ENCODE measurements at regions not wholly inside any gene's neighbourhood (a gene's known extent, or its start where the extent isn't known, plus 50 kb on each side); places are given as distances from the start of the nearest gene placed in this dataset.

- ChIA-PET CTCF (ENCODE audit: low intra/inter-chr PET ratio, low total read pairs) (no interaction called here), POLR2A (no interaction called here)
- Histone ChIP-seq H3K36me3 (replicated peaks in 1 of 2; ENCODE audit: control insufficient read depth in 1 of 2, insufficient read depth in 2 of 2, low read length in 2 of 2) (no peaks in the 10 kb centered on the region), H3K9ac (ENCODE audit: insufficient read depth, low read depth, low read length) (no peak overlapping the region), H3K27ac (ENCODE audit: extremely low read length, insufficient read depth, low read length) (no peak overlapping the region), H2AFZ (ENCODE audit: low read length) (no peak overlapping the region), H3K4me3 (replicated peaks in 1 of 3; ENCODE audit: insufficient read depth in 1 of 3, low read depth in 2 of 3, low read length in 3 of 3) (no peak overlapping the region), H3K4me1 (ENCODE audit: insufficient read depth, low read length) (no peaks in the 10 kb centered on the region), H4K20me1 (ENCODE audit: insufficient read depth, low read length) (no peaks in the 10 kb centered on the region), H3K4me2 (ENCODE audit: low read depth, low read length) (no peak overlapping the region), H3K79me2 (ENCODE audit: insufficient read depth, low read length) (no peaks in the 10 kb centered on the region), H3K27me3 (ENCODE audit: control insufficient read depth in 1 of 2, insufficient read depth in 2 of 2, low read length in 2 of 2) (peaks cover 8 to 45% of the 10 kb centered on the region in 2 experiments), H3K9me3 (ENCODE audit: low read length) (no peaks in the 10 kb centered on the region)
- TF ChIP-seq ZMYM3 (CRISPR knock-in tag; IDR thresholded peaks at IDR 0.05) (0 out of 2 replicates have a peak, but pooled peaks have one; percentile 29), ZNF768 (CRISPR knock-in tag; IDR thresholded peaks at IDR 0.05) (peak; percentile 94), KAT2B (IDR thresholded peaks at IDR 0.05; ENCODE audit: borderline replicate concordance, low read depth, low read length) (no peak)
- BruUV-seq (replicated peaks), result no TSS peak
- ATAC-seq (no peak), DNase-seq (ENCODE audit: low spot score) (no peak), FAIRE-seq (no peak)
- in situ Hi-C loops (cut with HindIII; ENCODE audit: extremely low pct_ligation_motif_present, low pct_unique_long_range_greater_than_20kb), result no loop called here
- intact Hi-C loops (cut with micrococcal nuclease; ENCODE audit: unreplicated experiment), result no loop called here
- 12% methylated on average over 10 of the region's 11 CpGs for WGBS (ENCODE audit: low lambda C conversion rate)
Observed at GRCh38 chr3:10706740-10707399, 109.2 kb upstream of the SLC6A11 start.

DNA sequence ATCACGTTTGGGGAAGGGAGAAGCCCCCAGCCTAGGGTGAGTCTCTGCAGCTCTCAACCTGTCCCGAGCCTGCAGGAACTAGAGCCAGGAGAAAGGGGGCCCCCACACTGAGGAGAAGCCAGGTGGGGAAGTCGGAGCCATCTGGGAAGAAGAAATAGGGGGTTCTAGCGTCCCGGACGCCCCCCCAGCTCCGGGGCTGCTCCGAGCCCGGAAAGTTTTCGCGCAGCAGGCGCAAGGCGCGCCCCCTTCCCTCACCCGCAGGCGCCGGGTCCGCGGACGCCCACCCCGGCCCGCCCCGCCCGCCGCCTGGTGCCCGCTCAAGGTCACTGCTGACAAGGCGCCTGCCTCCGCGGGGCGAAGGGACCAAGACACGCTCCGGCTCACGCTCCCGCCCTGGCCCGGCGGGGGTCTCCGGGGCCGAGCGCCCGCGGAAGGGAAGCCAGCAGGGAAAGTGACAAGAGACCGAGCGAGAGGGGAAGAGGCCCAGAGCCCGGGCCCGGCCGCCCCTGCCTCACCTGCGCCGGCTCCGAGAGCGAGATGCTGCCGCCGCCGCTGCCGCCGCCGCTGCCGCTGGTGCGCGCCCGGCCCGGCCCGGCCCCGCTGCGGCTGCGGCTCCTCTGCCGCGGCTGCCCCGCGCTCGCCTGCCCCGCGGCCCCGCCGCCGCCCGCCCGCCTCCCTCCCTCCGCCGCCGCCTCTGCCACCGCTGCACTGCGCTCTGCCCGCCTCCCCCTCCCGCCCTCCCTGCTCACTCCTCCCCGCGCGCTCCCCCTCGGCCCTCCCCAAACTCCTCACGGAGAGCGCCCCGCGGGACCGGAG, 108.4 kb upstream of the SLC6A11 start:
- BruUV-seq (replicated peaks), result no TSS peak
- no peaks in the 10 kb centered on the region for H3K9me3 ChIP-seq (ENCODE audit: low read length)
- no peak for ATAC-seq
- H2AFZ ChIP-seq (ENCODE audit: low read length), result no peak overlapping the region
- H3K4me2 ChIP-seq (ENCODE audit: low read depth, low read length), result no peak overlapping the region
- H3K27me3 ChIP-seq (ENCODE audit: control insufficient read depth in 1 of 2, insufficient read depth in 2 of 2, low read length in 2 of 2), result peaks cover 8 to 45% of the 10 kb centered on the region in 2 experiments
- no peak for DNase-seq (ENCODE audit: low spot score)
- ChIA-PET POLR2A (no interaction called here), CTCF (ENCODE audit: low intra/inter-chr PET ratio, low total read pairs) (no interaction called here)
- no peak overlapping the region; a peak in 1 of 6 replicates for H3K4me3 ChIP-seq (replicated peaks in 1 of 3; ENCODE audit: insufficient read depth in 1 of 3, low read depth in 2 of 3, low read length in 3 of 3)
- H3K9ac ChIP-seq (ENCODE audit: insufficient read depth, low read depth, low read length), result no peak overlapping the region
- 10% methylated on average over 12 of the region's 93 CpGs for WGBS (ENCODE audit: low lambda C conversion rate)
- H3K79me2 ChIP-seq (ENCODE audit: insufficient read depth, low read length), result no peaks in the 10 kb centered on the region
- no peaks in the 10 kb centered on the region for H3K4me1 ChIP-seq (ENCODE audit: insufficient read depth, low read length)
- H3K36me3 ChIP-seq (replicated peaks in 1 of 2; ENCODE audit: control insufficient read depth in 1 of 2, insufficient read depth in 2 of 2, low read length in 2 of 2), result no peaks in the 10 kb centered on the region
- in situ Hi-C loops (cut with HindIII; ENCODE audit: extremely low pct_ligation_motif_present, low pct_unique_long_range_greater_than_20kb), result no loop called here
- intact Hi-C loops (cut with micrococcal nuclease; ENCODE audit: unreplicated experiment), result no loop called here
- no peaks in the 10 kb centered on the region for H4K20me1 ChIP-seq (ENCODE audit: insufficient read depth, low read length)
- no peak overlapping the region for H3K27ac ChIP-seq (ENCODE audit: extremely low read length, insufficient read depth, low read length)
- TF ChIP-seq HNRNPLL (IDR thresholded peaks at IDR 0.05; ENCODE audit: low read depth, low read length, poor library complexity, severe bottlenecking), result peak; percentile 18
- no peak for TF ChIP-seq ZSCAN22 (CRISPR knock-in tag; IDR thresholded peaks at IDR 0.05)
- no peak for TF ChIP-seq ZNF839 (CRISPR knock-in tag; IDR thresholded peaks at IDR 0.05; ENCODE audit: borderline replicate concordance)
- FAIRE-seq, result no peak

Measured in HepG2 (cell line).